Neuron (in vitro differentiated cells): ENCODE measurements at regions not wholly inside any gene's neighbourhood (a gene's known extent, or its start where the extent isn't known, plus 50 kb on each side); places are given as distances from the start of the nearest gene placed in this dataset.

Experiments
- H2AFZ ChIP-seq: one replicate; pipeline ENCODE4 v1.6.1; 2013; ENCODE audit warnings: low read depth, mild to moderate bottlenecking, inconsistent platforms, low read length, moderate library complexity
- H3K27me3 ChIP-seq: one replicate; pipeline ENCODE4 v1.6.1; 2013; ENCODE audit warnings: low read length; ENCODE audit not compliant: insufficient read depth
- H3K36me3 ChIP-seq: one replicate; pipeline ENCODE4 v1.6.1; 2013; ENCODE audit warnings: low read length; ENCODE audit not compliant: insufficient read depth
- H3K4me1 ChIP-seq: one replicate; pipeline ENCODE4 v1.6.1; 2013; ENCODE audit warnings: low read length; ENCODE audit not compliant: insufficient read depth
- H3K4me3 ChIP-seq: 2 replicates; pipeline ENCODE4 v1.5.1; 2013; ENCODE audit warnings: mild to moderate bottlenecking, low read length, moderate library complexity
- H3K9me3 ChIP-seq: one replicate; pipeline ENCODE4 v1.6.1; 2013; ENCODE audit warnings: low read length

DNA sequence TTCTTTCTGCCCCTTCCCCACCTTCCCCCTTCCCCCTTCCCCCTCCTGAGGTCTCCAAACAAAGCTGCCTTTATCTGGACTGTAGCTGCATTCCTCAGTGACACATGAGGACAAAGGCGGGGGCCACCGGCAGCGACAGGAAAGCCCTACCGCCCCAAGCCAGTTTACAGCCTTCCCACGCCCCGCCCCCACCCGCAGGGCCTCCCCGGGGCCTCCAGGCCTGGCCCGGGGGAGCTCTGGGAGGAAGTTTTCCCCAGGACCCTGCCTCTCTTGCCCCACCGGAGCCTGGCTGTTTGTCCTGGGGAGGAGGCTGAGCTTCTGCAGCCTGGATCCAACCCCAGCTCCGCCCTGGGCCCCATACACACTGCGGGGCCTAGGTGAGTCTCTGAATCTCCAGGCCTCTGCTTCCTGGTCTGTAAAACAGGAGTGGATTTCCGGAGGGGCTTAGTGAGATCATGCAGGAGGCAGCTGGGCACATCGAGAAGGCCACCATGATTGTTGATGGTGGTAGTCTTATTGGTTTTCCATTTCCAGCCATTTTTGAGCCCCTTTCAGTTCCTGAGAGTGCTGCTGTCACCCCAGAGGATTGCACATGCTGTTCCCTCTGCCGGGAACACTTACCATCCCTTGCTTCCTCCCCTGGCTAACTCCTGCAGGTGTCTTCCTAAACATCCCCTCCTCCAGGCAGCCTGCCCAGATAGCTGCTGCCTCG, 130.7 kb downstream of the MN1 start:
- no peaks in the 10 kb centered on the region for H3K27me3 ChIP-seq
- H2AFZ ChIP-seq, result no peak overlapping the region
- peaks cover 30% of the 10 kb centered on the region for H3K4me1 ChIP-seq
- H3K36me3 ChIP-seq, result no peaks in the 10 kb centered on the region
- peak overlapping the region; percentile 26 for H3K4me3 ChIP-seq
- H3K9me3 ChIP-seq, result no peaks in the 10 kb centered on the region

DNA sequence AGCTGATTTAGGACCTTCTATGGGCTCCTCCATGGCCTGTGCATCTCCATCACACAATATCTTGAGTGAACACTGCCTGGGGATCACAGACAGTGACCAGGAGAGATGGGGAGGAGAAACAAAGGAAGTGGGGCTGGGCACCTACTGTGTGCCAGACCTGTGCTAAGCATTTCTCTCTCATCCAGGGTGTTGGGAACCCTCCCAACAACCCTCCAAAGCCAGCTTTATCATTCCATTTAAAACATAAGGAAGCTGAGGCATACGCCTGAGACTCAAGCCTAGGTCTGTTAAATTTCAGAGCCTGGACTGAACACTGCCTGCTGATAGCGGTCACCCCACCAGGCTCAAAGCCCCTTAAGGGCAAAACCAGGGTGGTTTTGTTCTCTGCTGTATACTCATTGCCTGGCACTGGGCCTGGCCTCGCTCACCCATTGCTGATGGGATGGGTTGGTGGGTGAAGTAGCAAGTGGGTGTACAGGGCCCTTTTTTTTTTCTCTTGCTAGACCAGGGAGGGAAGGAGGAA, 130.1 kb downstream of the MN1 start:
- H2AFZ ChIP-seq, result no peak overlapping the region
- peak overlapping the region; percentile 26 for H3K4me3 ChIP-seq
- H3K9me3 ChIP-seq, result no peaks in the 10 kb centered on the region
- peaks cover 30% of the 10 kb centered on the region for H3K4me1 ChIP-seq
- no peaks in the 10 kb centered on the region for H3K27me3 ChIP-seq
- H3K36me3 ChIP-seq, result no peaks in the 10 kb centered on the region

DNA sequence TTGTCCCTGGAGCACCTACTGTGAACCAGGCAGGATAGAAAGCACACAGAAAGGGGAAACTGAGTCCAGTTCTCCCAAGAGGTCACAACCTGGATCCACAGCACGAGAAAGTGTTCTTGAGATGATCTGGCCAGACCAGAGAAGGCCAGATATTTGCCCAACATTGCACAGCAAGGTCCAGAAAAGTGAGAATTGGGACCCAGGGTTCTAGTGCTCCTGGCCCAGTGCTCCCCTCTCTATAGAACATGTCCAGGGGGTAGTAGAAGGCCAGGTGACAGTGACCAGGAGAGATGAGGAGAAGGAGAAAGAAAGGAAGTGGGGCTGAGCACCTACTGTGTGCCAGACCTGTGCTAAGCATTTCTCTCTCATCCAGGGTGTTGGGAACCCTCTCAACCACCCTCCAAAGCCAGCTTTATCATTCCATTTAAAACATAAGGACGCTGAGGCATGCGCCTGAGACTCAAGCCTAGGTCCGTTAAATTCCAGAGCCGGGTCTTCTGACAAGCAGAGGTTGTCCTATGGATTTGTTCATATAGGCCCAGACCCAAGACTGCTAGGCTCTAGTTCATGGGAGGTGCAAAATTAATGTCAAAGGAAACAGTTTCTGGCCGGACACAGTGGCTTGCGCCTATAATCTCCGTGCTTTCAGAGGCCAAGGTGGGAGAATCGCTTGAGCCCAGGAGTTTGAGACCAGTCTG, 128.7 kb downstream of the MN1 start:
- Histone ChIP-seq H3K36me3 (no peaks in the 10 kb centered on the region), H3K27me3 (no peaks in the 10 kb centered on the region), H3K9me3 (no peaks in the 10 kb centered on the region), H2AFZ (no peak overlapping the region), H3K4me1 (peaks cover 29% of the 10 kb centered on the region), H3K4me3 (no peak overlapping the region)

DNA sequence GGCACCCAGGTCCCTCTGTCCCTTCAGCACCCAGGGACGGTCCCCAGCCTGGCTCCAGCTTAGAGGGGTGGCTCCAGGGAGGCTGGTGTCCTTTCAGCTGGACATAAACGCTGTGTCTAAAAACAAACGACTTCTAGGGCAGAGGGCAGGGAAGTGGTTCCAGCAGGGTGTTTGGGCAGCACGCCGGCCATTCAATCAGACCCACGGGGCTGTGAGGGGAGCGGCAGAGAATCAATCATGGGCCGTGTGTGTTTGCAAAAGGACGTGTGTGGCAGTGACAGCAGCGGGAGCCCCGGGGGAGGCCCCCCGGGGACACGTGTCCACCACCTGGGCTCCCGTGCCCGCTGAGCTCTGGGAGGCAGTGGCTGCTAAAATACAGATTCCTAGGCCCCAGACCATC, 127.7 kb downstream of the MN1 start:
- Histone ChIP-seq H3K27me3 (no peaks in the 10 kb centered on the region), H3K36me3 (no peaks in the 10 kb centered on the region), H3K4me1 (peaks cover 34% of the 10 kb centered on the region), H2AFZ (no peak overlapping the region), H3K9me3 (no peaks in the 10 kb centered on the region), H3K4me3 (no peak overlapping the region)

DNA sequence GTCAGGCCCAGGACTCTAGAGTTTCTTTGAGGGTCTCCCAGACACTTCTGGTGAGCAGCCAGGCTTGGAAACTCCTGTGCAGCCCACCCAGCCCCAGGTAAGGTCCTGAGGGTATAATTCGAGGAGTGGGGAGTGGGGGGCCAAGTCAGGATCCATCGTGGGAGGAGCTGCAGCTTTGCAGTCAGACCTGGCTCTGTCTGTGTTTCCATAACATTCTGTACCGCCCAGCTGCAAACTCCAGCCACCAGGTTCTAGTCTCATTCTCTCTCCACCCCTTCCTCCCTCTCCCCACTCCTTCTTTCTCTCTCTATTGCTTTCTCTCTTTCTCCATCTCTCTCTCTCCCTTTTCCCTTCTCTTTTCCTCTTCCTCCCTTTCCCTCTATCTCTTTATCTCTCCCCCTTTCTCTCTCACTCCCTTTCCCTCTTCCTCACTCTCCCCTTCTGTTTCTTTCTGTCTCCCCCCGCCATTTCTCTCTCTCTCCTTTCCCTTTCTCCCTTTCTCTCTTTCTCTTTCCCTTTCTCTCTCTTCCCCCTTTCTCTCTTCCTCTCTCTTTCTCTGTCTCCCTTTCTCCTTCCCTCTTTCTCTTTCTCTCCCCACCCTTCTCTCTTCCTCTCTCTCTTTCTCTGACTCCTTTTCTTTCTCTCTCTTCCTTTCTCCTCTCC, 127.2 kb downstream of the MN1 start:
- no peak overlapping the region for H3K4me3 ChIP-seq

DNA sequence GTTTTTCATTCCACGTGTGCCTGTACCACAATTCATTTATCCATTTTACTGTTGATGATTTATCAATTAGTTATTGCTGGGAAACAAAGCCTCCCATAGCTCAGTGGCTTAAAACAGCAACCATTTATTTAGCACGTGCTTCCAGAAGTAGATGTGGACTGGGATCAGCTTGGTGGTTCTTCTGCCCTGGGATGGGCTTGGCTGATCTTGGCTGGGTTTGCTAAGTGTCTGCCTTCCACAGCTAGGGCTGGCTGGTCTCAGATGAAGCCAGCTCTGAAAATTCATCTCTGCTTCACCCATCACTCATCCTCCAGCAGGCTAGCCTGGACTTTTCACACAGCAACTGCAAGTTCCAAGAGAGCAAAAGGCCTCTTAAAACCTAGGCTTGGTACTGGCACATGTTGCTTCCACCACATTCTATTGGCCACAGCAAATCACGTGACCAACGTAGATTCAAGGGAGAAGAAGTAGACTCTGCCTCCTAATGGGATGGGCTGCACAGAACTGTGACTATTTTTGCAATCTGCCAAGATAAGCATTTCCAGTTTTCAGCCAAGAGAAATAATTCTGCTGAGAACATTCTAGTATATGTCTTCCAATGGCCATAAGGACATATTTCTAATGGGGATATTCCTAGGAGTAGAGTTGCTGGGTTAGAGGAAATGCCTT, 124.9 kb downstream of the MN1 start:
- Histone ChIP-seq H2AFZ (no peak overlapping the region), H3K4me3 (no peak overlapping the region), H3K36me3 (no peaks in the 10 kb centered on the region), H3K9me3 (no peaks in the 10 kb centered on the region), H3K27me3 (no peaks in the 10 kb centered on the region), H3K4me1 (peaks cover 15% of the 10 kb centered on the region)

More for the DNA sequence above, 127.2 kb downstream of the MN1 start:
- no peaks in the 10 kb centered on the region for H3K36me3 ChIP-seq
- peaks cover 34% of the 10 kb centered on the region for H3K4me1 ChIP-seq
- no peaks in the 10 kb centered on the region for H3K27me3 ChIP-seq
- no peak overlapping the region for H2AFZ ChIP-seq
- H3K9me3 ChIP-seq, result no peaks in the 10 kb centered on the region

DNA sequence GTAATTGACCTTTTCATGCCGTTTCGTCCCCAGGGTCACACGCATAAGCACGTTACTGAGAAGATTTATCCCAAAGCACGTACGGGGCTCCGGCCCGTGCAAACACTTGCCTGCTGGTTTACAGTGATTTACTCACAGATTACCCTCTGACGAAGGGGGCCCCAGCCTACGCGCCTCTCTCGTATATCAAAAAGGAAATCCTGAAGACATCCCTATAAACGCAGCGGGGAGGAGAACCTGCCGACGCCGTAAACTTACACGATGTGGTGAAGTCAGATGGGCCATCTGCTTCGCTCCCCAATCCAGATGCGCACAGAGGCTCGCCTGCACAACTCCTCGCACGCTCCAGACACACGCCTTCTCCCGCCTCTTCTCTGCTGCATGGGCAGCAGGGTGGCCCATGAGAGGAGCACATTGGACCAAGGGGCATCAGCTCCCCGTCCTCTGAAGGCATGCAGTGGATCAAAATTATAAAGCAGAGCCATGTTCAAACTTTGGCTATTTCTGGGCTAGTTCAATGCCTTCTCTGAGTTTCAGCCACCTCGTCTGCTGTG, 123.6 kb downstream of the MN1 start:
- no peaks in the 10 kb centered on the region for H3K27me3 ChIP-seq
- H3K9me3 ChIP-seq, result no peaks in the 10 kb centered on the region
- H3K4me1 ChIP-seq, result peaks cover 27% of the 10 kb centered on the region
- H3K36me3 ChIP-seq, result no peaks in the 10 kb centered on the region
- no peak overlapping the region for H2AFZ ChIP-seq
- H3K4me3 ChIP-seq, result no peak overlapping the region

DNA sequence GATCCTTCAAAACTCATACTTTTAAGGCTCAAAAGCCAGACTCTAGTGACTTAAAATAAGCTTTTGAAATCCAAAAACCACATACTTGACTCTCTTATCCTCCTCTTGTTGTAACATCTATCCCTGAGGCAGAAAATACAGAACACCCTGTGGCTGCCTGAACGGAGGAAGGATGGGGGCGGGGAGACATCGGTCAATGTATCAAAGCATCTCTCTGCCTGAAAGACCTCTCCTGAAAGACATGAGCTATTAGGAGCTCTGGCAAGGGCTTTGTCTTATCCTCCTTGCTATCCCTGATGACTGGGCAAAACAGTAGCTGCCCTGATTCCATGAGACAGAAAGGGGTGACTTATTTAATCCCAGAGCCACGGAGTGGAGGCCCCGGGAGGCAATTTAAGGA, 122.4 kb downstream of the MN1 start:
- Histone ChIP-seq H3K4me3 (no peak overlapping the region), H2AFZ (no peak overlapping the region), H3K36me3 (no peaks in the 10 kb centered on the region), H3K27me3 (no peaks in the 10 kb centered on the region), H3K9me3 (no peaks in the 10 kb centered on the region), H3K4me1 (peaks cover 31% of the 10 kb centered on the region)

DNA sequence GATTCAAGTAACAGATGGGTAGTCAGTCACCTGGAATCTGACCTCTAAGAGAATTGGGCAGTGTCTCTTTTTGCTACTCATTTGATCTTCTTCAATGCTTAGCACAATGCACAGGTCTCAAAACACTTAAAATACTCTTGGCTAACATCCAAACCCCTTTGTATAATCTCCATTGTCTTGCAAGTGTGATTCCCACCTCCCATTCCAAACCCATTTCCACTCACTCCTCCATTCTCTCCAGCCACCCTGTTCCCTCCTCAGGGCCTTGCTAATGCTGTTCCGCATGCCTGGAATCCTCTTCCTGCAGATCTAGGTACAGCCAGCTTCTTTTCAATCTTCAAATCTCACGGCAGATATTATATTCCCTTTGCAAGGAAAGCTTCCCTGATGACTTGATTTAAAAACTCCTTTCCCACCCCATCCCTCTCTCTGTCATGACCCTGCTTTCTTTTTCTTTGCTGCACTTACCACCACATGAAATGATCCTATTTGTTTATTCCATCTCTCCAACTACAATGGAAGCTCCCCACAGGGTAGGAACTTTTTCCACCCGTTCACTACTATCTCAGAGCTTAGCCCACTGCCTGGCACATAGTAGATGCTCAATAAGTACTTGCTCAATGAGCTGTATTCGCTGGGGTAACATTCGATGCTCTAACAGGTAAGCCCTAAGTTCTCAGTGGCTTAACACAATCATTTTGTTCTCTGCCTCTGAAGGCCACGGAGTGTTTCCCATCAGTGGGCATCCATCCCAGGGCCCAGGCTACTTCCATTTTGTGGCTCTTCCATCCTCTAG, 121.7 kb downstream of the MN1 start:
- no peaks in the 10 kb centered on the region for H3K9me3 ChIP-seq
- no peak overlapping the region for H2AFZ ChIP-seq
- peaks cover 31% of the 10 kb centered on the region for H3K4me1 ChIP-seq
- no peak overlapping the region for H3K4me3 ChIP-seq
- no peaks in the 10 kb centered on the region for H3K27me3 ChIP-seq
- no peaks in the 10 kb centered on the region for H3K36me3 ChIP-seq

DNA sequence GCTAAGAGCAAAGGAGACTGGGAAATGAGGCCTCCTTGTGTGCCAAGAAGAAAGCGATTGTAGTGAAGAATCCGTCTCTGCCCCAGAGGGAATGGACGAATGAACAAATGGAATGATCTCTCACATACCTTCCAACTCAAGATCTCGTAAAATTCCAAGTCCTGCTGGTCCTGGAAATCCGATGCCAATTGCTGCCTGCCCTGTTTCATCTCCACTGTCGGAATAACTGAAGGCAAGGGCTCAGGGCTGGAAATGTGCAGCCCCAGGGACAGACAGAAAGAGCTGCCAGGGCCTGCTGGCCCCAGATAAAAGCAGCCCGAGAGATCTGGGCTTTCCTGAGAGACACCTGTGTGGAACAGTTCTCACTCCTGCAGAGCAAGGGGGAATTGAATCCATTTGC, 120.9 kb downstream of the MN1 start:
- Histone ChIP-seq H3K36me3 (no peaks in the 10 kb centered on the region), H3K27me3 (no peaks in the 10 kb centered on the region), H3K9me3 (no peaks in the 10 kb centered on the region), H3K4me3 (no peak overlapping the region), H3K4me1 (peaks cover 31% of the 10 kb centered on the region), H2AFZ (no peak overlapping the region)

DNA sequence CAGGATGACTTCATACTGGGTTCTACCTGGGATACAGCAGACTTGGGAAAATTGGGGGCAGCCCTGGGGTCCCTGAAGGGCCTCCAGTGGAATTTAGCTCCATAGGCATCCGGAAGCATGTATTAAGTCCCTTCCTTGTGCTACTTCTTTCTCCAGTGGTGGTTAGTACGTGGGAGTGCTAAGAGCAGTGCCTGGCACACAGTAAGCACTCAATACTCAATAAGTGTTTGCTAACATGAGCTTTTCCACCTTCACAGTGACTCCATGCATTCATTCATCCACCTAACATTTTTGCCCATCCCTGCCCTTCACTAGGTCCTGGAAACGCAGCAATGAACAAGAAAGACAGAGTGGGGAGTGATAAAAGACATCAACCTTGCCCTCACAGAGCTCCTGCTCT, 120.5 kb downstream of the MN1 start:
- Histone ChIP-seq H3K4me1 (peaks cover 31% of the 10 kb centered on the region), H3K9me3 (no peaks in the 10 kb centered on the region), H3K27me3 (no peaks in the 10 kb centered on the region), H2AFZ (no peak overlapping the region), H3K4me3 (no peak overlapping the region), H3K36me3 (no peaks in the 10 kb centered on the region)

DNA sequence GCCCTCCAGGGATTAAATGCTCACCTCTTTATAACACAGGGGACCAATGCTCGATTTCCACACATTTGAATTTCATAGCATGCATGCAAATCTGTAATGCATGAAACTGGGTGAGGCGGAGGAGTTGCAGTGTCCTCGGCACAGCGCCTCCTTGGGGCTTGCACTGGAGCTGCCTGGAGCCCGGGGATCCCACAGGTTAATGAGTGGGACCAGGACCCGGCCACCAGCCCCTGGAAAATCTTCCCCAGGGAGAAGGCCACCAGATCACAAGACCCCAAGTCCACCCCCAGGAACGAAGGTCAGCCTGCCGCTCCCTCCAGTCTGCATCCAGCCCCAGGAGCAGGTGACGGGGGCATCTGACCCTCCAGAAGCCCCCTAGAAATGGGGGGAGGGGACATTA, 119.1 kb downstream of the MN1 start:
- H2AFZ ChIP-seq, result no peak overlapping the region
- H3K4me3 ChIP-seq, result no peak overlapping the region
- H3K9me3 ChIP-seq, result no peaks in the 10 kb centered on the region
- no peaks in the 10 kb centered on the region for H3K27me3 ChIP-seq
- peaks cover 41% of the 10 kb centered on the region for H3K4me1 ChIP-seq
- no peaks in the 10 kb centered on the region for H3K36me3 ChIP-seq
